ENCODE measurements at regions not wholly inside any gene's neighbourhood (a gene's known extent, or its start where the extent isn't known, plus 50 kb on each side); places are given as distances from the start of the nearest gene placed in this dataset.

- DNase-seq (ENCODE audit: low read depth, low spot score): no peak
- in situ Hi-C loops (cut with HindIII; ENCODE audit: low sequenced_read_pairs): no loop called here
- TF ChIP-seq, protein P1, sequence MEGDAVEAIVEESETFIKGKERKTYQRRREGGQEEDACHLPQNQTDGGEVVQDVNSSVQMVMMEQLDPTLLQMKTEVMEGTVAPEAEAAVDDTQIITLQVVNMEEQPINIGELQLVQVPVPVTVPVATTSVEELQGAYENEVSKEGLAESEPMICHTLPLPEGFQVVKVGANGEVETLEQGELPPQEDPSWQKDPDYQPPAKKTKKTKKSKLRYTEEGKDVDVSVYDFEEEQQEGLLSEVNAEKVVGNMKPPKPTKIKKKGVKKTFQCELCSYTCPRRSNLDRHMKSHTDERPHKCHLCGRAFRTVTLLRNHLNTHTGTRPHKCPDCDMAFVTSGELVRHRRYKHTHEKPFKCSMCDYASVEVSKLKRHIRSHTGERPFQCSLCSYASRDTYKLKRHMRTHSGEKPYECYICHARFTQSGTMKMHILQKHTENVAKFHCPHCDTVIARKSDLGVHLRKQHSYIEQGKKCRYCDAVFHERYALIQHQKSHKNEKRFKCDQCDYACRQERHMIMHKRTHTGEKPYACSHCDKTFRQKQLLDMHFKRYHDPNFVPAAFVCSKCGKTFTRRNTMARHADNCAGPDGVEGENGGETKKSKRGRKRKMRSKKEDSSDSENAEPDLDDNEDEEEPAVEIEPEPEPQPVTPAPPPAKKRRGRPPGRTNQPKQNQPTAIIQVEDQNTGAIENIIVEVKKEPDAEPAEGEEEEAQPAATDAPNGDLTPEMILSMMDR (IDR thresholded peaks at IDR 0.05; ENCODE audit: low read depth, low read length): no peak
- no peak overlapping the region for H3K4me3 ChIP-seq (ENCODE audit: low read depth, low read length)
These were observed 141.9 kb downstream of the ZIC5 start for GRCh38 chr13:99829593-99830239.

DNA sequence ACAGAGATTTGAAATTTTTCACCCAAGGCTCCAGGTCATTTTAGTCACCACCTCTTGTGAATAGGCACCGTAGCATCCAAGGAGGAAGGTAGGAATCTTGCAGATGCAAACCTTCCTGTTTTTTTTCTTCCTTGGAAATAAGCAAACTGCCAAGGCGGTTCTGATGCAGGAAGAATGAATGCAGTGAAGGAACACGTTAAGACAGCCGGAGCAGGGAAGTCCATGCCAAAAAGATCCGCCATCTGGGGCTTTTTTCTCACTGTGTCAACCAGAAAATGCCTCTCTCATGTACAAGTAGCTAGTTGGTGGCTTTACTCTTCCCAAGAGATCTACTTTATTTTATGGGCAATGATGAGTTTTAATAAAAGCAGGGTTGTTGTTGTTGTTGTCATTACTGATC lies 142.4 kb downstream of the ZIC5 start:
- TF ChIP-seq, protein P1 (IDR thresholded peaks at IDR 0.05; ENCODE audit: low read depth, low read length): no peak
- no peak overlapping the region for H3K4me3 ChIP-seq (ENCODE audit: low read depth, low read length)
- DNase-seq (ENCODE audit: low read depth, low spot score): no peak
- in situ Hi-C loops (cut with HindIII; ENCODE audit: low sequenced_read_pairs): no loop called here

- no peak for DNase-seq (ENCODE audit: low read depth, low spot score)
- TF ChIP-seq, protein P1 (IDR thresholded peaks at IDR 0.05; ENCODE audit: low read depth, low read length): no peak
- in situ Hi-C loops (cut with HindIII; ENCODE audit: low sequenced_read_pairs): no loop called here
- no peak overlapping the region for H3K4me3 ChIP-seq (ENCODE audit: low read depth, low read length)
These were observed 142.8 kb downstream of the ZIC5 start for GRCh38 chr13:99828735-99829134.

DNA sequence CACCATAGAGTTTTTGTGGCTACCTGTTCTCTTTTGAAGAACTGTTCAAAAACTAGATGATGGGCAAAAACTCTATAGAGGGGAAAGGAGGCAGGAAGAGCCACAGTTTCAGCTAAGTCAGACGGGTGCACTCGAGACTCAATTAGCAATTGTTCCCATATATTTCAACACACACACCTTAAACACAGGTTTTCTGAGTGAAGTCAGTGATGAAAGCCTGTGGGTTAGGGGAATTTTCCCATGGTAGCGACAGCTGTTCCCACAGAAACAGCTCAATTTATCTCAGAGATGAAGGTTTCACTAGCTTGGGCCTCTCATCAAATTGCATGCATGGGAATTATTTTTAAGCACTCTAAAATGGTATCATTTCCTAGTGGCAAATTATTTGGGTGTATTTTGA lies 143.4 kb downstream of the ZIC5 start:
- no peak overlapping the region for H3K4me3 ChIP-seq (ENCODE audit: low read depth, low read length)
- TF ChIP-seq, protein P1 (IDR thresholded peaks at IDR 0.05; ENCODE audit: low read depth, low read length): no peak
- in situ Hi-C loops (cut with HindIII; ENCODE audit: low sequenced_read_pairs): no loop called here
- no peak for DNase-seq (ENCODE audit: low read depth, low spot score)

GRCh38 chr13:99827011-99827772 lies 144.4 kb downstream of the ZIC5 start:
- TF ChIP-seq, protein P1 (IDR thresholded peaks at IDR 0.05; ENCODE audit: low read depth, low read length): no peak
- no peak overlapping the region for H3K4me3 ChIP-seq (ENCODE audit: low read depth, low read length)
- DNase-seq (ENCODE audit: low read depth, low spot score): peak; percentile 4
- in situ Hi-C loops (cut with HindIII; ENCODE audit: low sequenced_read_pairs): no loop called here

DNA sequence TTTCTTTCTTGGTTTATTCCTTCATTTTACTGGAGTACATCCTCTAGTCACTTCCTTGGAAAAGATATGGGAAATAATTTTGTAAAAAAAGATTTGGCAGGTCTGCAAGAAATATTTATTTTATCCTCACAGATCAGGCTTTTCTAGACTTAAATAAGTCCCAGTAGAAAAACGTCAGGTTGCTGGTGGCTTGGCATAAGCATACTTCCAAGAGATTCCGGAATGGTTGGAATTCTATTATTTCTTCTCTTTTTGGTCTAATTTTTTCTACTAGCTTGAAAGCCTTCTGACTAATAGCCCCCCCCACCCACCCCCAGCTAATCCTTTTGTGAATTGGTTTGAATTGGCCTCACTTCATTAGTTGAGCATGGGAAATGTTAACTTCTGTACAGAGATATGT lies 147.6 kb downstream of the ZIC5 start:
- DNase-seq (ENCODE audit: low read depth, low spot score): no peak
- in situ Hi-C loops (cut with HindIII; ENCODE audit: low sequenced_read_pairs): no loop called here
- H3K4me3 ChIP-seq (ENCODE audit: low read depth, low read length): no peak overlapping the region
- TF ChIP-seq, protein P1 (IDR thresholded peaks at IDR 0.05; ENCODE audit: low read depth, low read length): no peak
